ENCODE measurements at regions not wholly inside any gene's neighbourhood (a gene's known extent, or its start where the extent isn't known, plus 50 kb on each side); places are given as distances from the start of the nearest gene placed in this dataset.

DNA sequence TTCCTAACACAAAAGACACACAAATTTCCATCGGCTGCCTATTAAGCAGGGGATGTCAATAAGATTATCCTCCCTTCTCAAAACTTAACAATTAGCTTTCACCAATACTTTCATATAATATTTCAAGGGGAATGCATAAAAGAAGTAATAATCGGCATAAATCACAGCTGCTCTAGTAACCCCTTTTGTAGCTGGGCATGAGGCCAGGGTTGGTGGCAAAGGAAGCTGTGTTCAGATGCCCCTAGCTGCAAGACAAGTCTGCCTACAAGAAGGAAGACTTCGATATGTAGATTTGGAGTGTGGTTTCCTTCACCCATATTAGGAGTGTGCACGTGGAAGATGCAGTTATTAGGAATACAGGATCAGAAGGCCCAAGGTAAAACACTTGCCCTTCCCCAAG lies 156.9 kb upstream of the SSTR4 start:
- H3K4me1 ChIP-seq (ENCODE audit: insufficient read depth, low read length) = no peaks in the 10 kb centered on the region
- WGBS (ENCODE audit: low lambda C conversion rate) = 2% methylated on average over 4 of the region's 4 CpGs
- no peaks in the 10 kb centered on the region for H3K9me3 ChIP-seq (ENCODE audit: low read length)
- ChIA-PET POLR2A (no interaction called here), CTCF (ENCODE audit: low intra/inter-chr PET ratio, low total read pairs) (no interaction called here)
- intact Hi-C loops (cut with micrococcal nuclease; ENCODE audit: unreplicated experiment) (no loop called here), in situ Hi-C loops (cut with HindIII; ENCODE audit: extremely low pct_ligation_motif_present, low pct_unique_long_range_greater_than_20kb) (no loop called here)
- H4K20me1 ChIP-seq (ENCODE audit: insufficient read depth, low read length) = no peaks in the 10 kb centered on the region
- ATAC-seq (no peak), FAIRE-seq (no peak), DNase-seq (ENCODE audit: low spot score) (no peak)
- no peak overlapping the region for H3K9ac ChIP-seq (ENCODE audit: insufficient read depth, low read depth, low read length)
- H3K4me3 ChIP-seq (replicated peaks in 1 of 3; ENCODE audit: insufficient read depth in 1 of 3, low read depth in 2 of 3, low read length in 3 of 3) = no peak overlapping the region
- no peak for TF ChIP-seq HNRNPL (IDR thresholded peaks at IDR 0.05; ENCODE audit: low read depth, low read length)
- no peak for TF ChIP-seq ZSCAN29 (CRISPR knock-in tag; conservative IDR thresholded peaks at IDR 0.05)
- TF ChIP-seq MZF1 (CRISPR knock-in tag; IDR thresholded peaks at IDR 0.05; ENCODE audit: borderline replicate concordance) = no peak
- TF ChIP-seq ZSCAN30 (CRISPR knock-in tag; IDR thresholded peaks at IDR 0.05) = no peak
- no peak for TF ChIP-seq ZNF724P (CRISPR knock-in tag; IDR thresholded peaks at IDR 0.05; ENCODE audit: borderline replicate concordance)
- TF ChIP-seq RFXAP (CRISPR knock-in tag; IDR thresholded peaks at IDR 0.05; ENCODE audit: borderline replicate concordance) = no peak
- TF ChIP-seq TAF1 (CRISPR knock-in tag; IDR thresholded peaks at IDR 0.05) = no peak
- no peak for TF ChIP-seq NAIF1 (CRISPR knock-in tag; IDR thresholded peaks at IDR 0.05; ENCODE audit: borderline replicate concordance)
- no peak for TF ChIP-seq ZNF550 (CRISPR knock-in tag; IDR thresholded peaks at IDR 0.05; ENCODE audit: borderline replicate concordance)
- no peak for TF ChIP-seq HNRNPLL (IDR thresholded peaks at IDR 0.05; ENCODE audit: low read depth, low read length, poor library complexity, severe bottlenecking)
- no peak for TF ChIP-seq ATF1 (CRISPR knock-in tag; IDR thresholded peaks at IDR 0.05)
- TF ChIP-seq NR2F2 (IDR thresholded peaks at IDR 0.05; ENCODE audit: borderline replicate concordance, low read depth) = no peak
- TF ChIP-seq ZBTB7A (CRISPR knock-in tag; IDR thresholded peaks at IDR 0.05) = no peak
- no peak for TF ChIP-seq ZBTB20 (CRISPR knock-in tag; IDR thresholded peaks at IDR 0.05; ENCODE audit: borderline replicate concordance, low read depth)
- TF ChIP-seq ZNF205 (CRISPR knock-in tag; IDR thresholded peaks at IDR 0.05) = no peak
- TF ChIP-seq ZBTB33 (CRISPR knock-in tag; IDR thresholded peaks at IDR 0.05) = no peak
- TF ChIP-seq DPF2 (CRISPR knock-in tag; IDR thresholded peaks at IDR 0.05; ENCODE audit: borderline replicate concordance, low read depth) = no peak
- TF ChIP-seq SP5 (CRISPR knock-in tag; IDR thresholded peaks at IDR 0.05; ENCODE audit: borderline replicate concordance, low read depth) = no peak
- H3K27ac ChIP-seq (ENCODE audit: extremely low read length, insufficient read depth, low read length) = no peak overlapping the region
- no TSS peak for BruUV-seq (replicated peaks)
- H3K4me2 ChIP-seq (ENCODE audit: low read depth, low read length) = no peak overlapping the region
- H3K36me3 ChIP-seq (replicated peaks in 1 of 2; ENCODE audit: control insufficient read depth in 1 of 2, insufficient read depth in 2 of 2, low read length in 2 of 2) = no peaks in the 10 kb centered on the region
- no peak overlapping the region for H2AFZ ChIP-seq (ENCODE audit: low read length)
- H3K27me3 ChIP-seq (ENCODE audit: control insufficient read depth in 1 of 2, insufficient read depth in 2 of 2, low read length in 2 of 2) = no peaks in the 10 kb centered on the region
- H3K79me2 ChIP-seq (ENCODE audit: insufficient read depth, low read length) = no peaks in the 10 kb centered on the region

All from HepG2 (cell line).